ENCODE measurements at regions not wholly inside any gene's neighbourhood (a gene's known extent, or its start where the extent isn't known, plus 50 kb on each side); places are given as distances from the start of the nearest gene placed in this dataset.

DNA sequence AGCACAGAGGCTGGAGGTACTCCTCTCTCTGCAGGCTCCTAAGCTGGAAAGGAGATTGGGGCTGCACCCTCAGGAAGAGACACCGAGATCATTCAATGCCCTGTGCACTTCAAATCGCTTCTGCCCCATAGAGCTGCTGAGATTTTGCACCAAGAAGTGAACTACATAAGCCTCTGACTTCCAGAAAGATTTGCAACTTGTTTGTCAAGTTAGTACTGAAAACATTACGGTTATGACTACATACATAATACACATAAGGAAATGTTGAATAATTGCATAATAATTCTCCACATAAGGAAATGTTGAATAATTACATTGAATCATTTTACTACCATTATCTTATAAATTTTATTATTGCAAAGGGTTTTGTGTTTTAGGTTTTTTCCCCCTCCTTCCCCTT is 120.3 kb upstream of the SASH1 start:
- Histone ChIP-seq H3K36me3 (ENCODE audit: control insufficient read depth, insufficient read depth, low read length) (no peaks in the 10 kb centered on the region), H3K27me3 (ENCODE audit: control insufficient read depth, insufficient read depth, low read length) (no peaks in the 10 kb centered on the region), H3K27ac (ENCODE audit: low read depth, low read length) (no peak overlapping the region), H3K4me3 (ENCODE audit: low read depth, low read length) (no peak overlapping the region), H3K9me3 (ENCODE audit: control insufficient read depth, insufficient read depth, low read depth, low read length) (no peaks in the 10 kb centered on the region), H3K4me1 (ENCODE audit: control insufficient read depth, insufficient read depth, low read length) (peaks cover 18% of the 10 kb centered on the region), H3K9ac (ENCODE audit: low read length) (no peak overlapping the region)

DNA sequence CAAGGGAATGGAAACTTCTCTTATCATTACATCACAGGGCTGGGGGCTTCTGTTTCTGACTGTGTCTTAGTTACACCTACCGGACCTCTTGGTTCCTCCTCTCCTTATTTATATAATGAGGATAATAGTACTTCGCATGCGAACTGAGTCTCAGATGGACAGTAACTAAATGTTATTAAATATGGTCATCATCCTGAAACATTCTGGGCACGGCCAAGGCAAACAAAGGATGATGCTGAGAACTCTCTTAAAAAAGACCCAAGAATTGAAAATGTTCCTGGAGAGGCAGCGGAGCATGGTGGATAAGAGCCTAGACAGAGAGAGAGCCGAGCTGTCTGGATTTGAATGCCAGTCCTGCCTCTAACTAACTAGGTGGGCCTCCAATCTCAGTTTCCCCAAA is 119.8 kb upstream of the SASH1 start:
- Histone ChIP-seq H3K4me3 (ENCODE audit: low read depth, low read length) (no peak overlapping the region), H3K27me3 (ENCODE audit: control insufficient read depth, insufficient read depth, low read length) (no peaks in the 10 kb centered on the region)

DNA sequence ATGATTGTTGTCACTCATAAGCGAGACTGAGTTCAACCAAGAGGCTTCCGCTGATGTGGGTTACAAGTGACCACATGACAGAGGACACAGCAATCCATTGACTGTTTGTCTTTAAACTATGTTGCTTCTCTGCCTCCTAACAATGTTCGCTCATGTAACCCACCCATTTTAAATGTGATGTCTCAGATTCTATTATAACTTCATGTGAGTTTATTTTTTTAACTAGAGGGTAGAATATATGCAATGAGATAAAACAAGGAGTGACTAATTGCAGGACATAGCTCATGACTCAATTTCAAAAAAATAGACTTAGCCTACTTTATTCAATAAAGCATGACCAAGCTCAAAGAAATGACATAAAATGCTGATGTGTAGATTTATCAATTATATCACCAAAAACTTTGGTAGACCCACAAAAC is 119.2 kb upstream of the SASH1 start:
- Histone ChIP-seq H3K9me3 (ENCODE audit: control insufficient read depth, insufficient read depth, low read depth, low read length) (no peaks in the 10 kb centered on the region), H3K36me3 (ENCODE audit: control insufficient read depth, insufficient read depth, low read length) (no peaks in the 10 kb centered on the region), H3K27me3 (ENCODE audit: control insufficient read depth, insufficient read depth, low read length) (no peaks in the 10 kb centered on the region), H3K4me3 (ENCODE audit: low read depth, low read length) (no peak overlapping the region), H3K9ac (ENCODE audit: low read length) (no peak overlapping the region), H3K27ac (ENCODE audit: low read depth, low read length) (no peak overlapping the region), H3K4me1 (ENCODE audit: control insufficient read depth, insufficient read depth, low read length) (peaks cover 15% of the 10 kb centered on the region)

More for the DNA sequence above, 119.8 kb upstream of the SASH1 start:
- no peaks in the 10 kb centered on the region for H3K9me3 ChIP-seq (ENCODE audit: control insufficient read depth, insufficient read depth, low read depth, low read length)
- H3K27ac ChIP-seq (ENCODE audit: low read depth, low read length) = no peak overlapping the region
- H3K9ac ChIP-seq (ENCODE audit: low read length) = no peak overlapping the region
- H3K36me3 ChIP-seq (ENCODE audit: control insufficient read depth, insufficient read depth, low read length) = no peaks in the 10 kb centered on the region
- peaks cover 18% of the 10 kb centered on the region for H3K4me1 ChIP-seq (ENCODE audit: control insufficient read depth, insufficient read depth, low read length)

DNA sequence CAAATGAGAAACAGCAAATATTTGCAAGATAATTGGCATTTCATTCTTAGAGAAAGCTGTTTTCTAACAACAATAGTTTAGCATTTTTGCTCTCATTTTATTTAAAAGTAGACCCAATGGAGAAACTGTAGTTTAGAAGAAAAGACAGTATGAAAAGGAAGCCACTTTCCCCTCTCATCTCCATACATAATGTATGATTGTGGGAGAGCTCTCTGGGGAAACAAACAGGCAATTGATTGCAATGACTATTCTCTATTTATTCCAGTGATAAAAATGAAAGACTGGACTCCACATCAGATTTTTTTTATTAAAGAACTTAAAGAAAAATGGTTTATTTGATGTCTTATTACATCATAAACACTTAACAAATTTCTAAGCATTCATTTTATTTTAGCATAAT is 116.8 kb upstream of the SASH1 start:
- H3K4me3 ChIP-seq (ENCODE audit: low read depth, low read length) = no peak overlapping the region
- peaks cover 15% of the 10 kb centered on the region for H3K4me1 ChIP-seq (ENCODE audit: control insufficient read depth, insufficient read depth, low read length)
- no peak overlapping the region for H3K27ac ChIP-seq (ENCODE audit: low read depth, low read length)
- no peak overlapping the region for H3K9ac ChIP-seq (ENCODE audit: low read length)
- H3K27me3 ChIP-seq (ENCODE audit: control insufficient read depth, insufficient read depth, low read length) = no peaks in the 10 kb centered on the region
- H3K9me3 ChIP-seq (ENCODE audit: control insufficient read depth, insufficient read depth, low read depth, low read length) = no peaks in the 10 kb centered on the region
- H3K36me3 ChIP-seq (ENCODE audit: control insufficient read depth, insufficient read depth, low read length) = no peaks in the 10 kb centered on the region

DNA sequence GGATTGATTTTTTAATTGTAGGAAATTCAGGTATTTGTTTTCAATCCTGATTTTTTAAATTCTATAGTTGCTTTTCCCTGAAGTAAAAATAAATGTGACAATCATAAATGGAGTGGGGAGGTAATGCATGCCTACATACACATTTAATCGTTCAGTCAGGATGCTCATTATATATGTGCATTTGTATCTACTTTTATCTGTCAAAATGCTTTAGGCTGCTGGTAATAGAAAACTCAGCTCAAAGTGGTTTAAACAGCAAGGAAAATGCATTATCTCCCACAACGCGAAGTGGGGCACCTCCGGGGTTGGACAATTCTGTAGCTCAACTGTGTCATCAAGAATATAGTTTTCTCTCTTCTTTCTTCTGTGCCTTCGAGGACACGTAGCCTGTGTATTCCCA is 116.4 kb upstream of the SASH1 start:
- H3K4me3 ChIP-seq (ENCODE audit: low read depth, low read length) = no peak overlapping the region
- no peak overlapping the region for H3K27ac ChIP-seq (ENCODE audit: low read depth, low read length)
- H3K9ac ChIP-seq (ENCODE audit: low read length) = no peak overlapping the region
- no peaks in the 10 kb centered on the region for H3K9me3 ChIP-seq (ENCODE audit: control insufficient read depth, insufficient read depth, low read depth, low read length)
- H3K36me3 ChIP-seq (ENCODE audit: control insufficient read depth, insufficient read depth, low read length) = no peaks in the 10 kb centered on the region
- peaks cover 13% of the 10 kb centered on the region for H3K4me1 ChIP-seq (ENCODE audit: control insufficient read depth, insufficient read depth, low read length)
- H3K27me3 ChIP-seq (ENCODE audit: control insufficient read depth, insufficient read depth, low read length) = no peaks in the 10 kb centered on the region

DNA sequence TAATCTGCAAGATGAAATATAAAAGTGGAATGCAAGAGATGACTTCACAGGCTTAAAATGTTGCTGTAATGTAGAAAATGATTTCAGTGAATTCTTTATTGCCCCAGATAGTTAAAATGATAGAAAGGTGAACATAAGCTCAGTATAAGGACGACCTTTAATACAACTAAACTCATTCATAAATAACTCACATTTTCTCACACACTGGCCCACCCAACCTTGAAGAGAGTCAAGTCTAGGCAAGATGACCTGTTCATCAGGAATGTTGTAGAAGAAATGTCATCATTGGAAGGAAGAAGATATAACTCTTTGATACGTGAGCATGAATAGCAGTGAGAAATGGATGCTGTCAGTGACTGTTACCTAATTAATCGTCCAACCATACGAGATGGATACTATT is 111.1 kb upstream of the SASH1 start:
- Histone ChIP-seq H3K9ac (ENCODE audit: low read length) (no peak overlapping the region), H3K4me1 (ENCODE audit: control insufficient read depth, insufficient read depth, low read length) (no peaks in the 10 kb centered on the region), H3K36me3 (ENCODE audit: control insufficient read depth, insufficient read depth, low read length) (no peaks in the 10 kb centered on the region), H3K9me3 (ENCODE audit: control insufficient read depth, insufficient read depth, low read depth, low read length) (no peaks in the 10 kb centered on the region), H3K27ac (ENCODE audit: low read depth, low read length) (no peak overlapping the region), H3K4me3 (ENCODE audit: low read depth, low read length) (no peak overlapping the region), H3K27me3 (ENCODE audit: control insufficient read depth, insufficient read depth, low read length) (no peaks in the 10 kb centered on the region)

DNA sequence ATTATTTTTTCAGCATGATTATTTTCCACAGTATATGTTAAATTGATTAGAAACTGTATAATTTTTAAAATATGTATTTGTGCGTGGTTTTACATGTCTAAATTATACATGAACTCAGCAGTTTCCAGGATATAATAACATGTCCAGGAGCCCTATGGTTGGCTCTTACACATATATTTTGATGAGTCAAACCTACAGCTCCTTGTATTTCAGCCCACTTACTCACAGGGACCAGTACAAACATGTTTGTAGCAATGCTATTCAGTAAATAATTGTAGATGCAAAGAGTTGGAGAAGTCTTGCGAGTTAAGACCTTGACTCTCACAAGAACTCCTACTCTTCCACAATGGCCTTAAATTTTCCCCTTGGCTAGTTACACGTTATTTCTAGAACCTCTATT is 107.2 kb upstream of the SASH1 start:
- H3K4me1 ChIP-seq (ENCODE audit: control insufficient read depth, insufficient read depth, low read length) = peaks cover 2% of the 10 kb centered on the region; the same call in 1 of the 2 replicates
- H3K27ac ChIP-seq (ENCODE audit: low read depth, low read length) = no peak overlapping the region
- H3K4me3 ChIP-seq (ENCODE audit: low read depth, low read length) = no peak overlapping the region
- no peaks in the 10 kb centered on the region for H3K36me3 ChIP-seq (ENCODE audit: control insufficient read depth, insufficient read depth, low read length)
- H3K27me3 ChIP-seq (ENCODE audit: control insufficient read depth, insufficient read depth, low read length) = no peaks in the 10 kb centered on the region
- no peak overlapping the region for H3K9ac ChIP-seq (ENCODE audit: low read length)
- no peaks in the 10 kb centered on the region for H3K9me3 ChIP-seq (ENCODE audit: control insufficient read depth, insufficient read depth, low read depth, low read length)

DNA sequence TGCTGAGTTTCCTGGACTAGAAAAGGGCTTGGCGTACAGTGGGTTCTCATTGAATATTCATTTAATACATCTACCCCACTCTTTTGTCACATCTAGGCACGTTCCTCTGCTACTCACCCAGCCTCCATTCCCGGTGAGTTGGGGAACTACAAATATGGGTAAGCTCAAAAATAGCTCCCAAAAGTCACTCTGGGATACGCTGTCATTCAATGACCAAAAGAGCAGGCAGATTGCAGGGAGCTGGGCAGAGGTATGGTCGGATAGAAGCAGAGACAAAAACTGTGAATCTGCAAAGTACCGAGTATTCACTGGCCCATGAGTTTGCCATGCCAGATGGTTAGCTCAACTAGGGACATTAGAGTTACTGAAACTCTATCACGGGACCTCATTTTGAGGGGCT is 103.9 kb upstream of the SASH1 start:
- Histone ChIP-seq H3K9me3 (ENCODE audit: control insufficient read depth, insufficient read depth, low read depth, low read length) (no peaks in the 10 kb centered on the region), H3K9ac (ENCODE audit: low read length) (no peak overlapping the region), H3K27me3 (ENCODE audit: control insufficient read depth, insufficient read depth, low read length) (no peaks in the 10 kb centered on the region), H3K4me3 (ENCODE audit: low read depth, low read length) (no peak overlapping the region), H3K4me1 (ENCODE audit: control insufficient read depth, insufficient read depth, low read length) (peaks cover 11% of the 10 kb centered on the region), H3K27ac (ENCODE audit: low read depth, low read length) (no peak overlapping the region), H3K36me3 (ENCODE audit: control insufficient read depth, insufficient read depth, low read length) (no peaks in the 10 kb centered on the region)

DNA sequence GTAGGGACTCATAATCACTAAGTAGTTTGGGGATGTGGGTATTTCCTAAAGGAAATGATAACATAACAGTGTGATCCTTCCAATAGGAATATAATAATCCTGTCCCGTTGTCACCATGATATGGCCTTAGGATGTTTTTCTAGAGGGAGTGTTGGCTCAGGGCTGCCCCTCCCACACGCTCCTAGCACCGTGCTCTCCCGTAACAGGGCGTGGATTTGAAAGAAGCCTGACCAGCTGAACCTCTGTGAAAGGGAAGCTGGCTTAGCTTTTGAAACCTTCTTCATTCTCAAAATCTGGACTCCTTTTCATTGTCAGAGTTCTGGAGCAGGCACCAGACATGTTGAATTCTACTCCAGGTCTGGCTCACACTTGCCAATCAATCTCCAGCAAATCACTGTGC is 103.4 kb upstream of the SASH1 start:
- H3K9me3 ChIP-seq (ENCODE audit: control insufficient read depth, insufficient read depth, low read depth, low read length) = no peaks in the 10 kb centered on the region
- H3K4me1 ChIP-seq (ENCODE audit: control insufficient read depth, insufficient read depth, low read length) = peaks cover 11% of the 10 kb centered on the region
- no peaks in the 10 kb centered on the region for H3K36me3 ChIP-seq (ENCODE audit: control insufficient read depth, insufficient read depth, low read length)
- H3K27me3 ChIP-seq (ENCODE audit: control insufficient read depth, insufficient read depth, low read length) = no peaks in the 10 kb centered on the region
- H3K4me3 ChIP-seq (ENCODE audit: low read depth, low read length) = no peak overlapping the region
- H3K9ac ChIP-seq (ENCODE audit: low read length) = no peak overlapping the region
- H3K27ac ChIP-seq (ENCODE audit: low read depth, low read length) = no peak overlapping the region

DNA sequence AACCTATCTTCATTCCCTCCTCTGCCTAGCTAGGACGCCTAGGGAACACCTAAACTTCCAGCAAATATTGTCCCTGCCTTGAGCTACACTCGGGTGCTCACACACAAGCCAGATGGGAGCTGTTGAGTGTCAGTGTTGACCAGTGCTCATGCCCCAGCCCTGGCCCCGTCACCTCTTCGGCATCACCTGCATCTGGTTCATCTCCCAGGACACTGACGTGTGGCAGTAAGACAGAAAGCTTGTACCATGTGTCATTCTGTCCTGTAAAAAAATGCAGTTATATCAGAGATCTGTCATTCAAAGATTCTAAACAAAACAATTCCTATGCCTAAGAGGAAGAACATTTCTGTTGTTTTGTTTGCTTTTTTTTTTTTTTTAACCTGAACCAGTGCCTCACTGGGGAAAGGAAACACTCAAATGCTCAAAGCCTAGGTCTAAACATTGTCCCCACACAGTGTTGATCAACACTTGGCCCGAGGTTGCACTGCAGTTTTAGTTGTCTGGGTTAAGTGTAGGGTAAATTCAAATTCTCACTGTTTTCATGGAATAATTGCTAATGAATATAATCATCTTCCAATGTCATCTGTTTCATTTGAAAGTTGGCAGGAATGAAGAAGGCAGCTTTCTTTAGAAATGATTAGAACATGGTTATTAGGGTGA is 102.7 kb upstream of the SASH1 start:
- H3K27me3 ChIP-seq (ENCODE audit: control insufficient read depth, insufficient read depth, low read length) = no peaks in the 10 kb centered on the region
- H3K4me1 ChIP-seq (ENCODE audit: control insufficient read depth, insufficient read depth, low read length) = peaks cover 17% of the 10 kb centered on the region
- H3K36me3 ChIP-seq (ENCODE audit: control insufficient read depth, insufficient read depth, low read length) = no peaks in the 10 kb centered on the region
- no peak overlapping the region for H3K27ac ChIP-seq (ENCODE audit: low read depth, low read length)
- H3K9ac ChIP-seq (ENCODE audit: low read length) = no peak overlapping the region
- H3K9me3 ChIP-seq (ENCODE audit: control insufficient read depth, insufficient read depth, low read depth, low read length) = no peaks in the 10 kb centered on the region
- H3K4me3 ChIP-seq (ENCODE audit: low read depth, low read length) = no peak overlapping the region

DNA sequence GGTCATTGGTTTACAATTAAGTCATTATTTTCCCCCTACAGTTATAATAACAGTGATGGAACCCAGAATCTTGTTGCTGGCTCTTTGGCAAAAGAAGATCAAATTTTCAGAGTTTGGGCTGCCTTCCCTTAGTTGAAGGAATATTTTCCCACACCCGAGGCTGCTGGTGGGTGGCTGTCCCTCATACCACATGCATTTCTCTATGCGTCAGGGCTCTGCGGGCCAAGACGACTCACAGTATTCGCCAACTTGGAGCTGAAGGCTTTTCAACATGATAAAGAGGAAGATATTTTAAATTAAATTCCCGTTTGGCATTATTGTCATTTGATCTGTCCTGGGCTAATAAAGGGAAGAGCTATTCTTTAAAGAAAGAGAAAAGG is 102.2 kb upstream of the SASH1 start:
- Histone ChIP-seq H3K36me3 (ENCODE audit: control insufficient read depth, insufficient read depth, low read length) (no peaks in the 10 kb centered on the region), H3K9me3 (ENCODE audit: control insufficient read depth, insufficient read depth, low read depth, low read length) (no peaks in the 10 kb centered on the region), H3K4me1 (ENCODE audit: control insufficient read depth, insufficient read depth, low read length) (peaks cover 17% of the 10 kb centered on the region), H3K4me3 (ENCODE audit: low read depth, low read length) (no peak overlapping the region), H3K9ac (ENCODE audit: low read length) (no peak overlapping the region), H3K27me3 (ENCODE audit: control insufficient read depth, insufficient read depth, low read length) (no peaks in the 10 kb centered on the region), H3K27ac (ENCODE audit: low read depth, low read length) (no peak overlapping the region)
